Lower leg skin (tissue), 4 donors: ENCODE measurements at regions not wholly inside any gene's neighbourhood (a gene's known extent, or its start where the extent isn't known, plus 50 kb on each side); places are given as distances from the start of the nearest gene placed in this dataset.
A peak's percentile ranks its signal among the peaks of the same experiment; 100 is the strongest.

ENCODE experiments used
- DNase-seq, 2 donors: peaks; one replicate each; pipeline ENCODE4 v3.0.0-alpha.2; 2019; ENCODE audit warnings: low spot score in 2 of 2
- H3K4me3 ChIP-seq: fragments of 200-600 bp; sonication (generic); 2 replicates; pipeline ENCODE4 v1.5.1; 2017; ENCODE audit warnings: mild to moderate bottlenecking, low read depth; ENCODE audit not compliant: poor library complexity, severe bottlenecking
- POLR2A ChIP-seq, 2 donors: fragments of 450-650 bp; IDR thresholded peaks; one replicate each; pipeline ENCODE4 v1.6.1; 2016 to 2017; ENCODE audit warnings: antibody characterized with exemption in 2 of 2, mild to moderate bottlenecking in 1 of 2, moderate library complexity in 1 of 2
- WGBS, 2 donors: methylation state at CpG; one replicate each; pipeline ENCODE4 v1.1.5; 2018; 5-methylcytosine and 5-hydroxymethylcytosine counted together
- intact Hi-C: fragments of 100-400 bp; cut with DNase I; formaldehyde crosslinking; loops from one replicate; pipeline ENCODE4 v1.15.0; 2023; ENCODE audit warnings: low total_unique reads
- TF ChIP-seq, protein P1 (sequence below), 3 donors: fragments of 450-650 bp; IDR thresholded peaks; one replicate each; pipeline ENCODE4 v1.5.1; 2016; ENCODE audit warnings: antibody characterized with exemption in 3 of 3, mild to moderate bottlenecking in 3 of 3, moderate library complexity in 2 of 3

DNA sequence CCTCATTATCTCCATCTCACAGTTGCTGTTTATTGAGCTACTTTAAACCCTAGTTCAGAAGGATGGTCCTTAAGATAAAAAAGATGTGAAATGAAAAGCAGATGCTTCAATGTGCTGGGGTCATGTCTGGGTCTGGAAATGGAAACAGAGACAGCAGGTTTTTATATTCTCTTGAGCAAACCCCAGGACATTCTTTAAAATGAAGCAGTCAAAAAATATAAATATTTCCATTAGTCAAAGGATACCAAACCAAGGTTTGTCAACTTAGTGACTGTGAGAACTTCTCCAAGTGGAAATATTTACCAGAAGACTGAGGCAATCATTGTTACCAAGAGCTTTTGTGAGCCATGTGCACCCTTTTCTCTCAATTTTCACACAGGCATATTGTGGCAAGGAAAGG lies 102.5 kb upstream of the DIO2 start:
- intact Hi-C loops: no loop called here
- TF ChIP-seq POLR2A (IDR thresholded peaks at IDR 0.05): no peak
- TF ChIP-seq, protein P1, sequence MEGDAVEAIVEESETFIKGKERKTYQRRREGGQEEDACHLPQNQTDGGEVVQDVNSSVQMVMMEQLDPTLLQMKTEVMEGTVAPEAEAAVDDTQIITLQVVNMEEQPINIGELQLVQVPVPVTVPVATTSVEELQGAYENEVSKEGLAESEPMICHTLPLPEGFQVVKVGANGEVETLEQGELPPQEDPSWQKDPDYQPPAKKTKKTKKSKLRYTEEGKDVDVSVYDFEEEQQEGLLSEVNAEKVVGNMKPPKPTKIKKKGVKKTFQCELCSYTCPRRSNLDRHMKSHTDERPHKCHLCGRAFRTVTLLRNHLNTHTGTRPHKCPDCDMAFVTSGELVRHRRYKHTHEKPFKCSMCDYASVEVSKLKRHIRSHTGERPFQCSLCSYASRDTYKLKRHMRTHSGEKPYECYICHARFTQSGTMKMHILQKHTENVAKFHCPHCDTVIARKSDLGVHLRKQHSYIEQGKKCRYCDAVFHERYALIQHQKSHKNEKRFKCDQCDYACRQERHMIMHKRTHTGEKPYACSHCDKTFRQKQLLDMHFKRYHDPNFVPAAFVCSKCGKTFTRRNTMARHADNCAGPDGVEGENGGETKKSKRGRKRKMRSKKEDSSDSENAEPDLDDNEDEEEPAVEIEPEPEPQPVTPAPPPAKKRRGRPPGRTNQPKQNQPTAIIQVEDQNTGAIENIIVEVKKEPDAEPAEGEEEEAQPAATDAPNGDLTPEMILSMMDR (IDR thresholded peaks at IDR 0.05): no peak
- no peak overlapping the region for H3K4me3 ChIP-seq
- DNase-seq: no peak

DNA sequence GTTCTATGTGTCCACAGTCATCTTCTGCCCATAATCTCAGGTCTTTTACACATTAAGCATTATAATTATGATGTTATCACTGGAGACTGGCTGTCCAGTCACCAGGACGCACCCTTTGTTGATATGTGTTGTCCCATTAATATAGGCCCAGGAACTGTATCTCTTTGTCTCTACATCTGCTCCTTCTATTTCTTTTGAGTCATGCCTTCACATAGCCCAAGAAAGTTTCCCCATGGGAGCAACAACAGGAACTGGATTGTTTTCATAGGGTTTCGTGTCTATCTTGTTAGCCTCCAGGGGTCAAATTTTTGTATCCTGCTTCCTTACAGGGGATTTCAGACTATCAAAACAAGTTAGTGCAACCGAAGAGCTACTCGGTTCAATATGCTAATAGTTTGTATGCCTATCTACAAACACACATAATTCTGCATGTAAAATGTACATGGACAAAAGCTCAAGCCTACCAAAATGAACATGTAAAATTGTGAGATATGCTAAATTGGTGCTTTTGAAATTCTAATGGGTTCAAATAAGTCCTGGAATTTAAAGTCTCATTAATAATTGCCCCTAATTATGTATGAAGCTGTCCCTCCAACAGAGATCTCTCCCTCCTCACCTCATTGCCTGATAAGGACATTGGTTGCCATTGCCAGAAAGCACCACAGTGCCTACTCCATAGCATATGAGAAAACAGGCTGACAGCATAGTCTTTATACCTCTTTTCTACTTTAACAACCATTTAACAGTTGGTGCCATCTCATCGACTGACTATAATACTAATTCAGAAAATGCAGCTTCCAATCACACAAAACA lies 99.8 kb upstream of the DIO2 start:
- TF ChIP-seq POLR2A (IDR thresholded peaks at IDR 0.05): no peak
- TF ChIP-seq, protein P1 (IDR thresholded peaks at IDR 0.05): no peak
- H3K4me3 ChIP-seq: no peak overlapping the region
- DNase-seq: no peak
- intact Hi-C loops: no loop called here
- 67 to 76% methylated on average over 5 of the region's 5 CpGs for WGBS, 2 donors

DNA sequence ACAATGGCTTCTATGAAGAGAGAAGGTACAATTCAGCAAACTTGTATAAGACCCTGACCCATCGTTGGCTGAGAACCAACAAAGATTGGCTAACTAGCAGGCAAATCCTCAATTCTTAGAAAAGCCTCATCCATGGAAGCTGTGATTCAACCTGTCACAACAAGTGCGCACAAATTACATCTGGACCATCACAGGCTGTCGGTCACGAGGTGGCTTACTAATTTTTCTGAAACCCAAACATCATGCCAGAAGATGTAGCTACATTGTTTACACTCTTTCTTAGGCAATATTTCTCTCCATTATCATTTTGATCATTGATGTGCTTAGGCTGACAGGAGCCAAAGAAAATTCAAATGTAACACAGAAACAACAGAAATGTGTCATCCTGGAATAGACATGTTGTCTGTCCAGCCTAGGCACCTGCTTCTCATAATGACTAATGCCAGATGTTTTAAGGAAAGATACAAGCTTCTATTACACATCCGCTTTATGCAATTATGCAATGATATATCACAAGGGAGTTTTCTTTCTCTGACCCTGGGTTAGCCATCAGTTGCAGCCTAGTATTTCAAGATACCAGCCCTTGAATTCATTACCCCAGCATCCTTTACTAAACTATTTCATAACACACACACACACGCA lies 92.9 kb upstream of the DIO2 start:
- intact Hi-C loops: no loop called here
- WGBS, 2 donors: 34 to 55% methylated on average over 6 of the region's 6 CpGs
- no peak overlapping the region for H3K4me3 ChIP-seq
- DNase-seq: peak; percentile 48 to 84
- TF ChIP-seq POLR2A (IDR thresholded peaks at IDR 0.05): no peak
- TF ChIP-seq, protein P1 (IDR thresholded peaks at IDR 0.05): no peak

DNA sequence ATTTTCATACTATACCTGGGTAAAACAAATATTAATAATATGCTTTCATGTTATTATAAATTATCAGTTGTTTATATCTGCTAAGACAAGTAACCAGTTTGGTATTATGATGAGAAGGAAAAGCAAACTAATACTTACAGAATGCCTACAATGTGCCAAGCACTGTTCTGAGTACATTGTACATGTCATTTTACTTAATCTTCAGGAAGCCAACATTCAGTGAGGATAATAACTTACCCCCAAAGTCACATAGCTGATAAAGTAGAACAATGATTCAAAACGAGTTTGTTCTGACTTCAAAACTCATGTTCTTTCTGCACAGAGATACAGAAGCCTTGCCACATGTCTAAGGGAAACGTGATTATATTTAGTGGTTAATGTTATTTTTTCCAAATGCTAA lies 89.0 kb upstream of the DIO2 start:
- no peak for TF ChIP-seq POLR2A (IDR thresholded peaks at IDR 0.05)
- TF ChIP-seq, protein P1 (IDR thresholded peaks at IDR 0.05): no peak
- 63 to 68% methylated on average over 2 of the region's 2 CpGs for WGBS, 2 donors
- H3K4me3 ChIP-seq: no peak overlapping the region

DNA sequence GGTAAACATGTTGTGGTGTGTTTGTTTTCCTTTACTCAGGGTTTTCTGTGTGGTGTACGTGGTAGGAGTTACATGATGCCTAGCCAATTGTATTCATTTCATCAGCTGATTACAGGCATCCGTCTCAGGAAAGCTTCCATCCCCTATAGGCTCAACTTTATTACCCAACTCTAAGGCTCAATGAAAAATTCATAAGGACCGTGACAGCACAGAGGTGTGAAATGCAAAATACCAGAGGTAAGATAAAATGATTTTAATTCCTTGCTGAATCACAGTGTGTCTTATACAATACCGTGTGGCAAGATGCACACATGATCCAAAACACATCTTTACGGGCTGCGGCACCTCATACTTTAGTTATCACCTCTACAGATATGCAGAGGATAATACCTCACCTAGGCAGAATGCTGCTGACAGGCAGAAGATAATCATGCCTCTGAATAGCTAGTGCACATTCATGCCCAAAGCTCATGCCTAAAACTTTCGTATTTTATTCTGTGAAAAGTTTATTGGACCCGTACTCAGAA lies 87.2 kb upstream of the DIO2 start:
- no peak for DNase-seq
- 78 to 82% methylated on average over 8 of the region's 8 CpGs for WGBS, 2 donors
- H3K4me3 ChIP-seq: no peak overlapping the region
- intact Hi-C loops: no loop called here
- TF ChIP-seq, protein P1 (IDR thresholded peaks at IDR 0.05): no peak
- TF ChIP-seq POLR2A (IDR thresholded peaks at IDR 0.05): no peak

More for the DNA sequence above, 89.0 kb upstream of the DIO2 start:
- intact Hi-C loops: no loop called here
- DNase-seq: no peak
